Fibroblast of skin of scalp (primary cell): ENCODE measurements at regions not wholly inside any gene's neighbourhood (a gene's known extent, or its start where the extent isn't known, plus 50 kb on each side); places are given as distances from the start of the nearest gene placed in this dataset.
"Not testable (repeated sequence)": the region's sequence is repeated elsewhere in the genome, so short reads cannot be mapped to it uniquely, and the experiment has no call there.

Experiments
- DNase-seq: peaks from one replicate; pipeline ENCODE4 v3.0.0-alpha.2; 2013

DNA sequence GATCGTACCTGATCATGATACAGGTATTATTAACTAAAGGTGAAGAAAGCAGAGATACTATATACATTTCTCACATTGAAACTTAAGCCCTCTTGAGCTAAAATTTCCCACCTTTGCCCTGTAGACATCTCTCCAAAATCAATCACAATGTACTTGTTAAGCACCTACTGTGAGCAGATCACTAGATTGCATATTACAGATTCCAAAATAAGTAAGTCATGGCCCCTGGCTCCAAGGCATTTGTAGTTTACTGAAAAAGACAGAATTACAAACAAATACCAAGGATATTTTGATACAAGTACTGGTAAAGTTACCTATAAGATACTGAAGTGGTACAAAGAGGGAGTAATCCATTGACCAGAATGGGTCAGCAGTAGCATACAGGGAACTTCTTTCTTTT is 455.3 kb downstream of the STK39 start:
- DNase-seq: no peak

DNA sequence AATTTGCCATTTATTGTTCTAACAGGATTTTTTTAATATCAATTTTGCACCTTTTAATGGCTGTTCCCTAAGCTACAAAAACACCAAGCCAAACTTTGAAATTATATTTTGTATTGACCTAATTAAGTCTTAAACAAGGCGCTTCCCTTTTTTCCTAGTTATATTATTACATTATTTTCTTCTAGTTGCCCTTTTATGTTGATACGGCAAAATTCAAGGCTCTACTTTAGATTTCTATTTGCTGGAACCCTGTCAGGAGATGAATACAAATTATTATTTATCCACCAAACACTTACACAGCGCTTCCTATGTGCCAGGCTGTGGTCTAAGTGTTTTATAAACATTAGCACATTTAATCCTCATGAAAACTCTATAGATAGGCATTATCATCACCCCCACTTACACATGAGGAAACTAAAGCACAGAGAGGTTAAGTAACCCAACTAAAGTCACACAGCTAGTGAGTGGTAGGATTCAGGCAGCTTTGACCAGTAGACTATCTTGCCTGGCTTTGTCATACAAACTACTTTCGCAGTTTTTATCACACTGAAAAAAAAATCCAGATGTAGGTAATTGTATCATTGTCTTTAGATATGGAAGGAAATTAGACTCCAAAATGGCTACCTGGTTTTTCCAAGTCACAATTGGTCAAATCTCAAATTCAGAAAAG is 456.5 kb downstream of the STK39 start:
- no peak for DNase-seq

DNA sequence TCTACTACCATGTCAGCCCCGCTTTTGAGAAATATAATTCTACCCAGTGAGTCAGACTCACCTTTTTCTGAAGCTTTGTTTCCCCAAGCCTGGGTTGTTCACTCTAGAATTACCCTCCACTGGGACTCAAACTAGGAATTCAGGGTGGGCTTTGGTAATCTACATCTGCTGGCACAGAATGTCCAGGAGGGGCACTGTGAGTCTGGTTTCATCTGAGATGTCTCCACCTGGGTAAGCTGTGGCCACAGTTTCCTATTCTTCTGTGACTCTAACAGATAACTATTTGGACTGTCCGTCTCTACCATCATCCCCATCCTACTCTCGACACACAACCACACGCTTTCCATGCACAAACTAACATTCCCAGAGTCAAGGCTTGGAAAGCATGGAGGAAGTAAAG is 457.2 kb downstream of the STK39 start:
- DNase-seq: no peak

DNA sequence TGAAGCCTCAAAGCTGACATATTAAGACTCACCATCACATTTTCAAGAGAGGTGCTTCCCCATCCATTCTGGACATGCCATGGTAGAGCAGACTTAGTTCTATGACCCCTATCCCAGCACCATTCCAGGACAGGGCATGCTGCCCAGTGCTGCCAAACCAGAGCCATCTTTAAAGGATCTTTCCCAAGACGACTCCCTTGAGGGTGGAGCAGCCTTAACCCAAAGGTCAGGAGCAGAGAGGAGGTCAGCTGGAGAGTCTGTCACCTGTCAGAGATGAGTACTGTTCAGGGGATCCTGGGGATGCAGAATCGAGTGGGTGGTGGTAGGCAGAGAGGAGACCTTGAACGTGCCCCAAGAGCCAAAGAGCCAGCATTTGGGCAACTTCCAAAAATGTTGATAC is 459.8 kb downstream of the STK39 start:
- no peak for DNase-seq

DNA sequence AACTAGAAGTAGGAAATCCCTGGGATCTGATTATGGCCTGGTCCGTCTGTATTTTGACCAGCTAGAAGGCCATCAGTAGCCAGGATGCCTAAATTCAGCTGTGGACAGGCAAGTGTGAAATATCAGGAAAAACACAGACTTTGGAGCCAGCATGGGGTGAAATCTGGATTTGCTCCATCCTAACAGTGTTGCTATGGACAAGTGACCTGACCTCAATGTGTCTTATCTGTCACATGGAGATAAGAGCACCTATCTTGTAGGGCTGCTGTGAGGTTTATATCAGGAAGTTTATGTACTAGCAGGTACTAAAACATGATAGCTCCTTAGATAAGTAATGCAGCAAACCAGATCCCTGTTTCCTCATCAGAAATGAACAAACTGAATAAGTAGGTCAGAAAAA is 460.4 kb downstream of the STK39 start:
- no peak for DNase-seq

DNA sequence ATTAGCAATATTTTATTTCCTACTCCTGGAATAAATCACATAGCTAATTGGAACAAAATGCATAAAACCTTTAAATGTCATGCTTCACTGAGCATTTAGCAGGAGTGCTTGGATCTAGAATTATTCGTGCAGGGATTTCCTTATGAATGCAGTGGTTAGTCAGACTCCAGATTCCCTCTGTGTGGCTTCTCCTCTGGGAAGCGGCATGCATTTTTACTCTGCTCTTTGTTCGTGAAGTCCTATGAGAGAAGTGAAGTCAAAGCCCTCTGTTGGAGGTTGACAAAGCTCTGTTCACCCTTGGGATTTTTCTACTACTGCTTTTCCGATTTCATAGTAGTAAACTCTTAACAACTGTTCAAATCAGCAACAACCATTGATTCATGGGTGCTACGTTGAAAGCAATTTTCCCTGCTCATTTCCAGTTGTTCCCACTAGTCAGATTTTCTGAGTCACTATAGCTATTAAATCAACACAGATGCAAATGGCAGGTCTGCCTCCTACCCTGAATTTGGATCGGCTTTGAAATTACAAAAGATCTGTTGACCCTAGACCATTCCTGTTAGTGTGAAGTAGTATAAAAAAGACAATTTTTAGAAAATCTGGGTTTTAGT is 461.7 kb downstream of the STK39 start:
- no peak for DNase-seq

DNA sequence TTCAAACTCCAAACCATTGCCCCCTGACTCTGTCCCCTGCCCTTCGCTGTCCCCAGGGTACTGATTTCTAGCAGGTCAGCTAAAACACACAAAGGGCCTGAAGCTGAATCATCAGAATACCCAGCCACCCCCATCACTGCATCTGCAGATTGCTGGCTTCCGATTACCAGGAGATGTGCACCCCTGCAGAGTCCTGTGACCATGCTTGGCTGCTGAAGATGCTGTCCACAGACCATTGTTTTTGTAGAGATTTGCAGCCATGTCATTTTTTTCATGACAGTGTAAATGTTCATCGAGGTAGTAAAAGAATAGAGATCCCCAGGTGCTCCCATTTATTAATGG is 463.3 kb downstream of the STK39 start:
- no peak for DNase-seq

DNA sequence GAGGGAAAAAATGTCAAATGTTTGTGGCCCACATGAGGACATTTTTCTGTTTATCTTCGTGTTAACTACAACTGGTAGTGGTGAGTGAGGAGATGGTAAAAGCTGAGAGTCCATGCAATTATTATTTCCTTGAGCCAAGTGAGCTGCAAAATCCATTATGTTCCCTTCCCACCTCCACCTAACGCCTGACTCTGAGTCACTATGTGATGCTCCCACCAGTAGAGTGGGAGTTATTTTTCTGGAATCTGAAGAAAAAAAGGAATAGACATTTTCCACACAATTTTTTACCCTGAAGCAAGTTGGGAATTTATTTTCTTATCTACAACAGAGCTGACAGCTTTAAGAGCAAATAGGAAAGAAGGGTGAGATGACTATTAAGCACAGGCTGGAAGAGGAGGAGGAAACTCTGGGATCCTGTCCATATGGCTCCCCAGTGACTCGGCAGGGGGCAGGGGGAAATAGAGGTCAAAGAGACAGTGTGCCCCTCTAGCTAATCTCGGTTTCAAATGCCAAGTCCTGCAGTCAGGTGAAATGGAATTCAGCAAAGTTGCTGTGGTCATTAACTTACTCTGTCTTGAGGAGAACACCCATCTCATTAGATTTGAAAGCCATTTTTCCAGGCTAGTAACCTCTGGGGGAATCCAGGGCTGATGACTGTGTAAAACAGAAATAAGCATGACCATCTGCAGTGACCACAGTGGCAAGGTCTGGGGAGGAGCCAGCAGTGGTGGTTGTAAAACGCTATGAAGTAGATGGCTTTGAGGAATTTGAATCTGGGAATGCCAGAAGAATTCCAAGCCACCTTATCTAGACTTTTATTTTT is 463.9 kb downstream of the STK39 start:
- peak; percentile 20 for DNase-seq

DNA sequence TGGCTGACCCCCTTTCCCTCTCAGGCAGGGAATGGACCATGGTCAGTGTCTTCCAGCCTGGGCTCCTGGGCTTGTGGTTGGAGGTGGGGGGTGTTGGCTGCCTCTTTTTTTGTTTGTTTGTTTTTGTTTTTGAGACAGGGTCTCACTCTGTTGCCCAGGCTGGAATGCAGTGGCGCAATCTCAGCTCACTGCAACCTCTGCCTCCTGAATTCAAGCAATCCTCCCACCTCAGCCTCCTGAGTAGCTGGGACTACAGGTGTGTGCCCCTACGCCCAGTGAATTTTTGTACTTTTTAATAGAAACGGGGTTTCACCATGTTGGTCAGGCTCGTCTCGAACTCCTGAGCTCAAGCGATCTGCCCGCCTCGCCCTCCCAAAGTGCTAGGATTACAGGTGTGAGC is 465.8 kb downstream of the STK39 start:
- not testable (repeated sequence) for DNase-seq

DNA sequence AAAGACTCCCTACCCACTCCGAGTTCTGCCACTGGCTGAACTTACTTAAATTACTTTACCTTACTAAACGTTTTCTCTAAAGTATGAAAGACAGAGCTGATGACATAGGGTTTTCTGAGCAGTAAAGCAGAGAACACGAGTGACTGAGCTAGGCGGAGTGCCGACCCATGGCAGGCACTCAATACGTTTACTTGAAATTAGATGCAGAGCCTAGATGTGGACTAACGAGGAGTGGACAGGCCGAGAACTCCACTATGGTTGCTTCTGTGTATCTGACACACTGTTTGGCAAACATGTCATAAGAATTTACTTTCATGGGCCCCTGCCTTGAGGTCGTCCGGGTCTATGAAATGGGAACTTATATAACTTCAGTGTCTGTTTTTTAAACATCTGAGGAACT is 471.0 kb downstream of the STK39 start:
- DNase-seq: no peak

DNA sequence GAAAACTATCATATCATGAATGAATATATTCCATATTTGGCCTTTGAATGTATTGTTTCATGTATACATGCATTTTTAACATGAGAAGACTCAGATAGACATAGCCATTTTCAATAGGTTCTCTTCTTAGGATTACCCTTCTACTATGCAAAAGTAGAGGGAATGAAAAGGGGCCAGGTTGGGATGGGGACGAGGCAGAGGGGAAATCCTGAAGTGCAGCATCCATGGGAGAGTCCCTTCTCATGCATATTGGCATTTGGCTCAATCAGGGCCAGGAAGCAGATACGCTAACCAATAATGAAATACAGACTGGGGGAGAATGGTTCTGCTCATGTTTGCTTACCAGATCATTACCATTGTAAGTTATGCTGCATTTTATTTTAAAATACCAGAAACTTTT is 475.8 kb downstream of the STK39 start:
- no peak for DNase-seq

DNA sequence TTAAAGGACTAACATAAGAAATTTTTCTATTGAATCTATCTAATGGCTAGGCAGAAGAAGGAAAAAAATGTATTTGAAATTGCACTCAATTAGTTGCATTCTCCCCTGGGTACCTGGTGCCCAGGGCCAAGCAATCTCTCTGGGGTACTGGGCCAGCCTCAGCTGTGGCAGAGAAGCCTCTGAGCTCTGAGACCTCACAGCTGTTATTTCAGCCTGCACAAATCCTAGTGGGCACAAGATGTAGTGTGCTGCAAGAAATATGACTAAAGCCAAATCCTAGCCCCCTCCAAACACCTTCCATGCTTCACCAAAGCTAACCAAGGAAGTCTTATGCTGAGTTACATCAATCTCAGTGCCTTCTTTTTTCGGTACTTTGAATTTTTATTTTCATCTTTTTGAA is 478.4 kb downstream of the STK39 start:
- DNase-seq: no peak

DNA sequence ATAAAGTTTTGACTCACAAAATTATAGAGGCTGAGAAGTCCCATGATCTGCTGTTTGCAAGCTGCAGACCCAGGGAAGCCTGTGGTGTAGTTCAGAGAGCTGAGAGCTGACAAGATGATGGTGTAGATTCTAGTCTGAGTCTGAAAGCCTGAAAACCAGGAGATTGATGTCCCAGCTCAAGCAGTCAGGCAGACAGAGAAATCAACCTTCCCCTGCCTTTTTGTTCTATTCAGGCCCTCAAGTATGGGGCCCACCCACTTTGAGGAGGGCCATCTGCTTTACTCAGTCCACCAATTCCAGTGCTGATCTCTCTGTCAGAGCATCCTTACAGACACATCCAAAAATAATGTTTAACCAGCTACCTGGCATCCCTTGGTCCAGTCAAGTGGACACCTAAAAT is 479.6 kb downstream of the STK39 start:
- no peak for DNase-seq

DNA sequence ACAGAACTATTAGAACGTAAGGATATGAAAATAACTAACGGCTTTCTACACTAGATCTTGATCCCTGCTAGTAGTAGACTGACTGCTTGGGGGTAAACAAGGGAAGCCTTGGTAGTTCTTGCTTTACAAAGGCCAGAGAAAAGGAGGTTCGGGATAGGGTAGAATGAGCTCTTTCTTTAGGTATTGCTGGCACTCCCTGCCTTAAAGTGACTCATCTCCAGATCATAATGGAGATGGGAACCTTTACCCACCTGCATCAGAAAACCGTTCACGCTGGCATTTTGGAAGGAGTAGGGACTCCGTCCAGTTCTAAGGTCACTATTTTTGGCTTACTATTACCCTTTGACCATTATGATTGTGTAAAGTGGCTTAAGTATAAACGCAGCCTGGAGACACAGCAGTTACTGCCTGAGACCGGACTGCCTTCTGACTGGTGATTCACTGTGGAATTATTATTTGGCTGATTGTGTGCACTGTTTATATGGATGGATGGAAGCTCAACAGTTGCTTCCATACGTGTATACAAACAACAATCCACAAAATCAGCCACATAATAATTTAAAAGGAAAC is 482.5 kb downstream of the STK39 start:
- no peak for DNase-seq

DNA sequence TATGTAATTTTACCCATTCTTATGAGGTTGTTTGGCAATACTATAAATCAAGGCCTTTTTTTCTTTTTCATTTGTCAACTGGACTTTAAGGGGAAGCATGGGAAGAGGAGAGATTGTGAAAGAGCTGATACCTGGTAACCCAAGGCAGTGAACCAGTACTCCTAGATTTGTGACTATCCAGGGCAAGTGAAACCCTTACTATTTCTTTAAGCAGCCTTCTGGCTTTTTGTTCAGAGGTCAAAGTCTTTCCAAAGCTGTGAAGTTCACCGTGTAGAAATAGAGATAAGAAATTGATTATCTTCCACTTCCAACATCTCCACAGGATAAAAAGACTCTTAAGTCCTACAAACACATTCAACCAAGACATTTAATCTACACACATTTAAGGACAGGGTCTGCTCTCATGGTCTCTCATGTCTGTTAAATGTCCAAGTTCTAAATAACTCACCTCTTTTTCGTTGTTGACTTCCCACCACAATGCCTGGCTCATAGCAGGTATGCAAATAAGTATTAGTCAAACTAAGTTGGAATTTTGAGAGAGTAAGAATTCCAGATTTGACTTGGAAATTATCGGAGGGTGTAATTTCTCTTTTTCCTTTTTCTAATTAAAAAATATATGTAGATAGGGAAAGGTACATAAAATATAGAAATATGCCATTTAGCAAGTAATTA is 485.8 kb downstream of the STK39 start:
- no peak for DNase-seq

DNA sequence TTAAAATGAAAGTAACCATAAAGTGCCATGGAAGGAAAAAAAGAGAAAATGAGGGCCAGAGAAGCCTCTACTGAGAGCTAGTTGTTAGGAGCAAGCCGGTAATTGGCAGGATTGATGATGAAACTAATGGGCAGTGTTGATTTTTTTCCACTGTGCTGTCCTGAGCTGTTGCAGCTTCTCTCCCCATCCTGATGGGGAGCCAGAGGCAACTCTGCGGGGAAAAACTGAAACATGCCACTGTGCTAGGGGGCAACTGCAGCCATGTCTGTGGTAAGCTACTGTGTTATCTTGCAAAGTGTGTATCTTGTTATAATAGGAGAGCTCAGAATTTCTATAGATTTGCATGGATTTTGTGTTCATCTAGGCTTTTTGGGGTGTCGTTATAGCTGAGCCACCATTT is 487.9 kb downstream of the STK39 start:
- DNase-seq: no peak

DNA sequence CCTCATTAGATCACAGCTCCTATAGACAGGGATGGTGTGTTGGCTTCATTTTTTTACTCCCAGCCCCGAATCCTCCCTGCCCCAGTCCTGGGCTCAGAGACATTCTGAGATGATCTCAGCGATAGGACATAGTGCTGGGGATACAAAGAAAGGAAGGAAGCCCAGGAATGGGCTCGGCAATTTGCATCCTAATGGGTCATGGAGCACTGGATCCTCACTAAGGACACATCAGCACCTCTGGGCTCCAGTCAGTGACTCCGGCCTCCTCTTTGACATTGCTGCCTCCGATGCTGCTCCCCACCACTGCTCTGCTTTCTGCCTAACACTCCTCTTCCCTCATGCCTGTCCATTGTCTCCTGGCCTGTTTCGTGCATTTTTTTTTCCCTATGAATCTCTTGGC is 489.1 kb downstream of the STK39 start:
- no peak for DNase-seq

DNA sequence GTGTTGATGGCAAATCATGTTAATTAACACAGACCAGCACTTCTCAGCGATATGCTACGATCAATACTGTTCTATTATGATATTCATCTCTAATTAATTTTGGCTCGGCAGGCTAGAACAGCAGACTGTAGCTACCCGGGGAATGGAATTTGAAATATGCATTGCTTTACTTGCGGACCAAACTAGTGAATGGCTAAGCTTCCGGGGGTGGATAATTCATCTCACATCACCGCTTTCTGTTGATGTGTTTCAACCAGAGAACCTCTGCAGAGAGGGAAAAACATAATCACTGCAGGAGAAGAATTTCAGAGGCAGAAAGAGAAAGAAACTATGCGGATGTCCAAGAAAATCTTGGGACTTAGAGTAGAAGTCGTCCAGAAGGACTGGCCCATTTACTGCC is 490.9 kb downstream of the STK39 start:
- DNase-seq: peak; percentile 34

DNA sequence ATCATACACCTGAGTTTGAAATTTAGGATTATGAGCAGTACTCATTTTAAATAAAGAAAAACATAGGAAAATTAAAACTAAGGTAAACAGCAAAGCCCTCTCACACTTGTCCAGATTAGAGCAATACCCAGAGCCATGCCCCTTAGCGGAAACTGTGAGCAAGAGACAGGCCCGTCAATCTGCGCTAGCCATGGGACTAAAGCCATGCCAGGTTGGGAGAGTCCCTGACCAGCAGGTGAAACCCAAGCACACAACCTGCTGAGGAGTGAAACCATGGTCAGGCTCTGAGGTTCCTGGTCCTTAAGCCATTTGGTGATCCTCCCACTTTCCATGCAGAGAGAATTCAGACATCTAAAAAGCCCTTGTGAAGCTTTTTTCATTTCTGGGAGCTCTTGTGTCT is 494.3 kb downstream of the STK39 start:
- no peak for DNase-seq

DNA sequence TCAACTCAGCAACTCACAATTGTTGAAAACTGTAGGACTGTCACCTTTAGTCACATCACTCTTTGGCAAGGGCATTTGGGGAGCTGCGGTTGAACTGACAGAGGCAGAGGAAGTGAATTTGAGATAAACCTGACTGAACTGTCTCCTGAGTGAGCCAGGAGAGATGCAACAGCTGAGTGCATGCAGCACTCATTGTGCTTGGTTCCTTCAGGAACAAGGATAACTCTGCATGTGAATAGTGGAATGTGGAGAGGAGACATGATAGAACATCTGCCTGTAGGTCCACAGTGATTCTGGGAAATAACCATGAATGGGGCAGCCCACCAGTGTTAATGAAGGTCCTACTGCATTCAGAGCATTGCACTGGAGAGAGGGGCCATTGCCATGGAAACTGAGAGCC is 494.7 kb downstream of the STK39 start:
- DNase-seq: no peak

DNA sequence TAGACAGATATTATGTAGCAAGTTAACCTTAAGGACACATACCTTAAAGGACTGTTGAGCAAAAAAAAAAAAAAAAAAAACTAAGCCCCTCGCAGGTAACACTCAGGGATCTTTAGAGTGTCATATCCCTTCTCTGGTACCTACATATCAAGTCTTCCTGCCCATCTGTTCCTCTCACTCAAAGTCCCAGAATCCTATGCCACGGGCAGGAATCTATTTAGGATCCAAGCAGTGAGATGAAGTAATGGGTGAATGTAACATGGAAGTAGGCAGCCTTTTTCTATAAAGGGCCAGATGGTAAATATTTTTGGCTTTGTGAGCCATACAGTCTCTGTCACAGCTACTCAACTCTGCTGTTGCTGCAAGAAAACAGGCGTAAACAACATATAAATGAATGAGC is 496.7 kb downstream of the STK39 start:
- no peak for DNase-seq

DNA sequence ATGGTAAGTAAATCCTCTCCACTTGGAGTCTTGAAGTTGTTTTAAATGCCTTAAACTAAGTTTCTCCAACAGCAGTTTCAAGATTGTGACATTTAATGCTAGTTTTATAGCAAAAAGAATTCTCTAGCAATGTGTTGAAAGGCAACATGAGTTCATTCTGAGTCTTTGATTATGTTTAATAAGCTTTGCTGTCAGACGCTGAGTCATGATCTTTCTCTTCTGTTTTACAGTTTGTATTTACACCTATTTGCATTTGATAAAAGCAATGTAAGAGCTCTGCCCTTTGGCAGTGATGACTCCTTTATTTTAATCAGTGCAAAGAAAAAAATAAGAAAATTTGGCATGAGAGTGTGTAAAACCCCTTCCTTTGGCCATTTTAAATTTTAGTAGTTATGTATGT is 497.7 kb downstream of the STK39 start:
- no peak for DNase-seq

DNA sequence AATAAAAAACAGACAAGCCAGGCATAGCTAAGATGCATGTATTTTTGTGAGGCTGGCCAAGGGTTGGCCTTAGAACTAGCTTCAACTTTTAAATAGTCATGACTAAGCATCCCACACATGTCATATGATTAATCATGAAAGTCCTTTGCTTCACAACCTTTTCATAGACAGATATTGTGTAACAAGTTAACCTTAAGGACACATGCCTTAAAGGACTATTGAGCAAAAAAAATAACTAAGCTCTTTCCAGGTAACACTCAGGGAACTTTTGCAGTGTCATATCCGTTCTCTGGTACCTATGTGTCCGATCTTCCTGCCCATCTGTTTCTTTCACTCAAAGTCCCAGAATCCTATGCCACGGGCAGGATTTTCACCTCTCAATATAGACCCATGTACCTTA is 498.4 kb downstream of the STK39 start:
- DNase-seq: no peak
